CD4-positive, alpha-beta memory T cell (primary cell): ENCODE measurements at regions not wholly inside any gene's neighbourhood (a gene's known extent, or its start where the extent isn't known, plus 50 kb on each side); places are given as distances from the start of the nearest gene placed in this dataset.

Experiments used
- CTCF ChIA-PET: fragments of 350-600 bp; sonication (Branson Sonifier 250); formaldehyde crosslinking; loops from one replicate; lab custom pipeline; 2021; ENCODE audit warnings: inconsistent platforms; ENCODE audit not compliant: partially characterized antibody; lab: Charles Lee
- POLR2A ChIA-PET: fragments of 350-600 bp; sonication (Branson Sonifier 250); formaldehyde crosslinking; loops from one replicate; lab custom pipeline; 2021; ENCODE audit not compliant: partially characterized antibody; lab: Charles Lee
- DNase-seq, 5 donors: peaks; one replicate each; pipeline versions ENCODE4 v3.0.0 to v3.0.0-alpha.2; 2020 to 2022; ENCODE audit warnings: mixed read lengths in 1 of 5
- H3K27ac ChIP-seq: one replicate; pipeline ENCODE4 v1.7.0; 2013; ENCODE audit warnings: low read depth, low read length
- H3K27me3 ChIP-seq: 2 replicates; pipeline ENCODE4 v1.7.0; 2013; ENCODE audit warnings: mild to moderate bottlenecking, low read length, moderate library complexity; ENCODE audit not compliant: insufficient read depth
- H3K36me3 ChIP-seq: 2 replicates; pipeline ENCODE4 v1.7.0; 2013; ENCODE audit warnings: mild to moderate bottlenecking, low read length, moderate library complexity; ENCODE audit not compliant: insufficient read depth
- H3K4me1 ChIP-seq: 2 replicates; pipeline ENCODE4 v1.7.0; 2013; ENCODE audit warnings: mild to moderate bottlenecking, low read length, moderate library complexity; ENCODE audit not compliant: insufficient read depth
- H3K4me3 ChIP-seq, 2 donors: one replicate each; pipeline ENCODE4 v1.7.0; 2013; ENCODE audit warnings: low read length in 2 of 2, mild to moderate bottlenecking in 1 of 2
- H3K9me3 ChIP-seq, 2 donors: one replicate each; pipeline ENCODE4 v1.7.0; 2013; ENCODE audit warnings: low read length in 2 of 2, control low read depth in 1 of 2; ENCODE audit not compliant: control insufficient read depth in 1 of 2
- H3K27ac Mint-ChIP-seq, 7 donors: one replicate each; pipeline ENCODE4 v1.8.0; 2020 to 2021; ENCODE audit warnings: mixed read lengths in 7 of 7, mild to moderate bottlenecking in 6 of 7, inconsistent platforms in 3 of 7, moderate library complexity in 3 of 7
- H3K27me3 Mint-ChIP-seq, 2 donors: one replicate each; pipeline ENCODE4 v1.8.0; 2020 to 2021; ENCODE audit warnings: mixed read lengths in 2 of 2
- H3K36me3 Mint-ChIP-seq, 2 donors: one replicate each; pipeline ENCODE4 v1.8.0; 2020 to 2021; ENCODE audit warnings: mixed read lengths in 2 of 2, inconsistent platforms in 1 of 2, mild to moderate bottlenecking in 1 of 2
- H3K4me1 Mint-ChIP-seq, 4 donors: one replicate each; pipeline ENCODE4 v1.8.0; 2020 to 2021; ENCODE audit warnings: mixed read lengths in 4 of 4, mild to moderate bottlenecking in 1 of 4
- H3K4me3 Mint-ChIP-seq, 8 donors: one replicate each; pipeline ENCODE4 v1.8.0; 2020 to 2021; ENCODE audit warnings: mixed read lengths in 8 of 8, mild to moderate bottlenecking in 7 of 8, moderate library complexity in 6 of 8, inconsistent platforms in 3 of 8
- H3K9me3 Mint-ChIP-seq, 8 donors: one replicate each; pipeline ENCODE4 v1.8.0; 2020 to 2021; ENCODE audit warnings: mixed read lengths in 8 of 8, mild to moderate bottlenecking in 5 of 8, inconsistent platforms in 3 of 8, moderate library complexity in 1 of 8
- intact Hi-C: fragments of 100-400 bp; cut with micrococcal nuclease; formaldehyde crosslinking; loops from one replicate; pipeline ENCODE4 v1.15.1; 2023

DNA sequence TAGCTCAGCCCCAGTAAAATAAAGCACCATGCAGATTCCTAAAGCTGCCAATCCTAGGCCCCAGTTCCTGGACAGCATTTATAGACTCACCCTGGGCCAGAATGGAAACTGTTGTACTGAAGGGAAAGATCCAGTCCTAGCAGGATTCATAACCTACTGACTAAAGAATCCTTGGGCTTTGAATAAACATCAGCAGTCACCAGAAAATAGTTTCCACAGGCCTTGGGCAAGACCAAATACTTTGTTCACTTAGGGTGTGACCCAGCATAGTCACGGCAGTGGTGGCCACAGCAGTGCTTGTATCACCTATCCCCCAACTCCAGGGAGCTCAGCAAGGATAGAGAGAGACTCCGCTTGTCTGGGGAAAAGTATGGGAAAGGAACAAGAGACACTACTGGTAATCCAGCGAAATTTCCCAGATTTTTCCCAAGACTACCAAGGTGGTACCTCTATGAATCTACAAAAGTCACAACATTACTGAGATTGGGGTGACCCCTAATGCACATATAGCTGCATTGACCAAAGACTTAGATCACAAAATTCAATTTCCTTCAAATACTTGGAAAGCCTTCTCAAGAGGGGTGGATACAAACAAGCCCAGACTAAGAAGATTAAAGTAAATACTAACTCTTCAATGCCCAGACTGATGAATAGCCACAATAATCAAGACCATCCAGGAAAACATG is 748.1 kb upstream of the LRATD1 start:
- Mint-ChIP-seq H3K27me3 (no peaks in the 10 kb centered on the region), H3K9me3 (peaks cover 0 to 7% (median 3%) of the 10 kb centered on the region in 8 donors), H3K36me3 (no peaks in the 10 kb centered on the region), H3K27ac (no peak overlapping the region), H3K4me3 (no peak overlapping the region), H3K4me1 (no peaks in the 10 kb centered on the region)
- H3K4me1 ChIP-seq, result no peaks in the 10 kb centered on the region
- ChIA-PET POLR2A (no interaction called here), CTCF (no interaction called here)
- no peaks in the 10 kb centered on the region for H3K27me3 ChIP-seq
- no peak overlapping the region for H3K27ac ChIP-seq
- H3K9me3 ChIP-seq, result no peaks in the 10 kb centered on the region
- no peak overlapping the region for H3K4me3 ChIP-seq
- DNase-seq, result no peak
- intact Hi-C loops, result no loop called here
- no peaks in the 10 kb centered on the region for H3K36me3 ChIP-seq

DNA sequence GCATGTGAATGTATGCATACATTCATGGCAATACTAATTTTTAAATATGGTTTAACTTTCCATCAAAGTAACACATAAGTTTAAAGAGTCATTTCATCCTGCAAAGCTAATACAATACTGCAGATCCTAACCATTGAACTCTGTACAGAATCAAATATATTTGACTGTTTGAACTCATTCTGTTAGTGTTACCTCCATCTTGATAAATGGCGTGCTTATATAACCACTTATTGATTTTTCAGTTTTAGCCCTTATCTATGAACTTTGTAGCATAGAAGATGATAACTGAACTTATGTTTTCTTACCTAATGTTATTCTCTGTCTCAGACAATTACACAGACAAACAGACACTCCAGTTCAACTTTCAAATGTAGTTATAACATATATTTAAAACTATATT is 731.0 kb upstream of the LRATD1 start:
- Histone ChIP-seq H3K36me3 (no peaks in the 10 kb centered on the region), H3K27ac (no peak overlapping the region), H3K27me3 (no peaks in the 10 kb centered on the region), H3K4me1 (no peaks in the 10 kb centered on the region), H3K4me3 (no peak overlapping the region), H3K9me3 (no peaks in the 10 kb centered on the region)
- Mint-ChIP-seq H3K4me1 (no peaks in the 10 kb centered on the region), H3K36me3 (no peaks in the 10 kb centered on the region), H3K27ac (no peak overlapping the region), H3K27me3 (no peaks in the 10 kb centered on the region), H3K4me3 (no peak overlapping the region), H3K9me3 (peaks cover 0 to 10% (median 2%) of the 10 kb centered on the region in 8 donors)
- ChIA-PET CTCF (no interaction called here), POLR2A (no interaction called here)
- intact Hi-C loops, result no loop called here
- DNase-seq, result no peak

DNA sequence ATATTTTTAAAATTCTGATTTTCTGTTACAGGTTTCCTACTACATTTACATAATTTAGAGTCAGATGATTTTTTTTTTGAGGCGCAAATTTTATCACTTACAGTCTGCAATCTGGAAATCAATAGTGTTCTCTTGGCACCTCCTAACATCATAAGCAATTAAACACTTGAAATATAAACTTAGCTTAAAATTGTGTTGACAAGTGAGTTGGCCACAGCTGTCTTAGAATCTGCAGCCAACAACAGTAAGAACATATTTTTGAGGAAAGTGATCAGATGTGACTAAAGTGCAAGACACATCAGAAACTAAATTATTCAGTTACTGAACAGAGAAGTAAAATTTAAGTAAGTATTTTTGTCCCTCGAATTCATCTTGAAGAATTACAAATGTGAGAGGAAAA is 726.7 kb upstream of the LRATD1 start:
- Histone ChIP-seq H3K4me1 (no peaks in the 10 kb centered on the region), H3K4me3 (no peak overlapping the region), H3K36me3 (no peaks in the 10 kb centered on the region), H3K9me3 (peaks cover 0 to 3% of the 10 kb centered on the region in 2 donors), H3K27me3 (no peaks in the 10 kb centered on the region), H3K27ac (no peak overlapping the region)
- no peak for DNase-seq
- Mint-ChIP-seq H3K4me1 (no peaks in the 10 kb centered on the region), H3K4me3 (no peak overlapping the region), H3K27ac (no peak overlapping the region), H3K9me3 (peaks cover 0 to 8% (median 3%) of the 10 kb centered on the region in 8 donors), H3K36me3 (no peaks in the 10 kb centered on the region), H3K27me3 (no peaks in the 10 kb centered on the region)
- intact Hi-C loops, result no loop called here
- ChIA-PET CTCF (no interaction called here), POLR2A (no interaction called here)

GRCh38 chr2:13916066-13916465 is 716.5 kb upstream of the LRATD1 start:
- ChIA-PET CTCF (no interaction called here), POLR2A (no interaction called here)
- Histone ChIP-seq H3K4me1 (no peaks in the 10 kb centered on the region), H3K4me3 (no peak overlapping the region), H3K9me3 (no peaks in the 10 kb centered on the region), H3K36me3 (no peaks in the 10 kb centered on the region), H3K27me3 (no peaks in the 10 kb centered on the region), H3K27ac (no peak overlapping the region)
- H3K27me3 Mint-ChIP-seq, result no peaks in the 10 kb centered on the region
- H3K4me1 Mint-ChIP-seq, result no peaks in the 10 kb centered on the region
- no peak overlapping the region for H3K27ac Mint-ChIP-seq
- H3K9me3 Mint-ChIP-seq, result peaks cover 0 to 10% (median 2%) of the 10 kb centered on the region in 8 donors
- H3K4me3 Mint-ChIP-seq, result no peak overlapping the region
- H3K36me3 Mint-ChIP-seq, result no peaks in the 10 kb centered on the region
- intact Hi-C loops, result no loop called here
- no peak for DNase-seq

- H3K4me1 Mint-ChIP-seq, result no peaks in the 10 kb centered on the region
- Histone ChIP-seq H3K4me3 (no peak overlapping the region), H3K27me3 (no peaks in the 10 kb centered on the region), H3K27ac (no peak overlapping the region), H3K36me3 (no peaks in the 10 kb centered on the region), H3K9me3 (no peaks in the 10 kb centered on the region), H3K4me1 (no peaks in the 10 kb centered on the region)
- no peak overlapping the region for H3K27ac Mint-ChIP-seq
- no peak overlapping the region for H3K4me3 Mint-ChIP-seq
- ChIA-PET POLR2A (no interaction called here), CTCF (no interaction called here)
- no peaks in the 10 kb centered on the region for H3K27me3 Mint-ChIP-seq
- H3K36me3 Mint-ChIP-seq, result no peaks in the 10 kb centered on the region
- H3K9me3 Mint-ChIP-seq, result peaks cover 0 to 25% (median 4%) of the 10 kb centered on the region in 8 donors
- DNase-seq, result no peak
- intact Hi-C loops, result no loop called here
These were observed 714.6 kb upstream of the LRATD1 start for GRCh38 chr2:13917958-13918357.

DNA sequence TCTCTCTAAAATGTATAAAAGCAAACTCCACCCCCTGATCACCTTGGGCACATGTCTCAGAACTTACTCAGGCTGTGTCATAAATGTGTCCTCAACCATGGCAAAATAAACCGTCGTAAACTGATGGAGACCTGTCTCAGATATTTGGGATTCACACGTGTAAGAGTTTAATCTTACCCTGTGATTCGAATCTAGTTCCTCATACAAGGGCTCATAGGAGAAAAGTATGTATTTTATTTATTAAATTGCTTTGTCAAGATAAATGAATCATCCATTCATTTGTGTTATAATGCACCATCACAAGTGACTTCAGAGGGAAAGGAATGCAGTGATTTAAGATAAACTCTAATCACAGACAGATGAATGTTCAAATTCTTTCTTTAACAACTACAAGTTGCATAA is 712.5 kb upstream of the LRATD1 start:
- no peaks in the 10 kb centered on the region for H3K27me3 ChIP-seq
- intact Hi-C loops, result no loop called here
- ChIA-PET CTCF (no interaction called here), POLR2A (no interaction called here)
- no peaks in the 10 kb centered on the region for H3K9me3 ChIP-seq
- H3K4me3 Mint-ChIP-seq, result no peak overlapping the region
- H3K4me3 ChIP-seq, result no peak overlapping the region
- no peak overlapping the region for H3K27ac Mint-ChIP-seq
- no peak for DNase-seq
- no peaks in the 10 kb centered on the region for H3K27me3 Mint-ChIP-seq
- H3K4me1 ChIP-seq, result no peaks in the 10 kb centered on the region
- peaks cover 0 to 28% (median 6%) of the 10 kb centered on the region in 8 donors for H3K9me3 Mint-ChIP-seq
- no peaks in the 10 kb centered on the region for H3K36me3 ChIP-seq
- H3K36me3 Mint-ChIP-seq, result no peaks in the 10 kb centered on the region
- H3K27ac ChIP-seq, result no peak overlapping the region
- H3K4me1 Mint-ChIP-seq, result no peaks in the 10 kb centered on the region

DNA sequence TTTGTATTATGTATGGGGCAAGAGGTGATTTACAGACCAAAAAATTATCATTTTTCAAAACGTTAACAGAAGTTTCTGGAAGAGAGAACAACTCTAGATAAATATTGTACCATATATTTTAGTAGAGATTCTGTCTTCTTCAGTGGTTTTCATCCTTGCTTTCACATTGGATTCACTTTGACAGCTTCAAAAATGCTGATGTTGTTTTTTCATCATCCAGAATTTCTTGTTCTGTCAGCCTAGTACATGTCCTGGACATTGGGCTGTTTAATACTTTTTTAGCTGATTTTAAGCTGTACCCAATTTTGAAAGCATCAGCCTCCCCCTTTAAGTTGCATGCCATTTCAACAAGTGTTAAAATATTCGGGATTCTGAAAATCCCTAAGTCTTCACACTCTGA is 711.3 kb upstream of the LRATD1 start:
- POLR2A ChIA-PET, result no interaction called here
- H3K9me3 Mint-ChIP-seq, result peaks cover 0 to 24% (median 6%) of the 10 kb centered on the region in 8 donors
- H3K27me3 ChIP-seq, result no peaks in the 10 kb centered on the region

More for the DNA sequence above, 711.3 kb upstream of the LRATD1 start:
- no peaks in the 10 kb centered on the region for H3K4me1 Mint-ChIP-seq
- Histone ChIP-seq H3K4me1 (no peaks in the 10 kb centered on the region), H3K27ac (no peak overlapping the region), H3K36me3 (no peaks in the 10 kb centered on the region), H3K4me3 (no peak overlapping the region), H3K9me3 (no peaks in the 10 kb centered on the region)
- intact Hi-C loops, result no loop called here
- no peak overlapping the region for H3K27ac Mint-ChIP-seq
- no peaks in the 10 kb centered on the region for H3K27me3 Mint-ChIP-seq
- DNase-seq, result no peak
- CTCF ChIA-PET, result no interaction called here
- H3K4me3 Mint-ChIP-seq, result no peak overlapping the region
- no peaks in the 10 kb centered on the region for H3K36me3 Mint-ChIP-seq
